Naive thymus-derived CD4-positive, alpha-beta T cell (primary cell): ENCODE measurements at regions not wholly inside any gene's neighbourhood (a gene's known extent, or its start where the extent isn't known, plus 50 kb on each side); places are given as distances from the start of the nearest gene placed in this dataset.

Source experiments
- ATAC-seq: fragments of 150-1000 bp; cut with Tn5 transposase; 2 replicates; pipeline ENCODE4 v1.10.0; 2021; ENCODE audit warnings: mild to moderate bottlenecking, moderate library complexity
- CTCF ChIA-PET: fragments of 350-600 bp; sonication (Branson Sonifier 250); formaldehyde crosslinking; loops from one replicate; lab custom pipeline; 2021; ENCODE audit warnings: antibody characterized with exemption; lab: Charles Lee
- POLR2A ChIA-PET: fragments of 350-600 bp; sonication (Branson Sonifier 250); formaldehyde crosslinking; loops from one replicate; lab custom pipeline; 2021; ENCODE audit warnings: antibody characterized with exemption, inconsistent platforms; lab: Charles Lee
- DNase-seq, 9 donors: peaks; one replicate each; pipeline versions ENCODE4 v3.0.0 to v3.0.0-alpha.2; 2020 to 2022; ENCODE audit warnings: mixed read lengths in 1 of 9
- H3K27ac ChIP-seq: one replicate; pipeline ENCODE4 v1.7.0; 2013; ENCODE audit warnings: mild to moderate bottlenecking, low read depth, low read length, moderate library complexity
- H3K27me3 ChIP-seq, 2 donors: one replicate each; pipeline ENCODE4 v1.7.0; 2013; ENCODE audit warnings: low read length in 2 of 2, mild to moderate bottlenecking in 2 of 2, moderate library complexity in 2 of 2; ENCODE audit not compliant: control insufficient read depth in 2 of 2, insufficient read depth in 2 of 2
- H3K36me3 ChIP-seq, 3 experiments: 1 replicate in 2 of 3; 2 replicates in 1 of 3; pipeline ENCODE4 v1.7.0; 2013; ENCODE audit warnings: low read length in 3 of 3, mild to moderate bottlenecking in 3 of 3, moderate library complexity in 1 of 3; ENCODE audit not compliant: insufficient read depth in 3 of 3, control insufficient read depth in 2 of 3
- H3K4me1 ChIP-seq, 2 donors: one replicate each; pipeline ENCODE4 v1.7.0; 2013; ENCODE audit warnings: low read length in 2 of 2, mild to moderate bottlenecking in 2 of 2, moderate library complexity in 1 of 2; ENCODE audit not compliant: control insufficient read depth in 2 of 2, insufficient read depth in 2 of 2
- H3K4me3 ChIP-seq: 2 replicates; pipeline ENCODE4 v1.7.0; 2013; ENCODE audit warnings: mild to moderate bottlenecking, low read length
- H3K9me3 ChIP-seq, 3 experiments: 1 replicate in 2 of 3; 2 replicates in 1 of 3; pipeline ENCODE4 v1.7.0; 2013; ENCODE audit warnings: low read length in 3 of 3; ENCODE audit not compliant: control insufficient read depth in 2 of 3
- H3K27ac Mint-ChIP-seq, 9 donors: one replicate each; pipeline ENCODE4 v1.8.0; 2020 to 2022; ENCODE audit warnings: mixed read lengths in 9 of 9, mild to moderate bottlenecking in 8 of 9, moderate library complexity in 5 of 9, inconsistent platforms in 2 of 9
- H3K27me3 Mint-ChIP-seq, 5 donors: one replicate each; pipeline ENCODE4 v1.8.0; 2021 to 2022; ENCODE audit warnings: mixed read lengths in 5 of 5, mild to moderate bottlenecking in 1 of 5
- H3K36me3 Mint-ChIP-seq, 5 donors: one replicate each; pipeline ENCODE4 v1.8.0; 2020 to 2022; ENCODE audit warnings: mixed read lengths in 5 of 5, mild to moderate bottlenecking in 3 of 5, inconsistent platforms in 1 of 5
- H3K4me1 Mint-ChIP-seq, 7 donors: one replicate each; pipeline ENCODE4 v1.8.0; 2020 to 2022; ENCODE audit warnings: mixed read lengths in 7 of 7, mild to moderate bottlenecking in 3 of 7, inconsistent platforms in 1 of 7
- H3K4me3 Mint-ChIP-seq, 10 donors: one replicate each; pipeline ENCODE4 v1.8.0; 2020 to 2022; ENCODE audit warnings: mild to moderate bottlenecking in 10 of 10, mixed read lengths in 10 of 10, moderate library complexity in 6 of 10, inconsistent platforms in 2 of 10
- H3K9me3 Mint-ChIP-seq, 11 donors: one replicate each; pipeline ENCODE4 v1.8.0; 2020 to 2022; ENCODE audit warnings: mixed read lengths in 11 of 11, mild to moderate bottlenecking in 4 of 11, inconsistent platforms in 1 of 11, moderate library complexity in 1 of 11
- intact Hi-C, 2 donors: fragments of 100-400 bp; cut with micrococcal nuclease; formaldehyde crosslinking; loops; one replicate each; pipeline ENCODE4 v1.15.1; 2023

DNA sequence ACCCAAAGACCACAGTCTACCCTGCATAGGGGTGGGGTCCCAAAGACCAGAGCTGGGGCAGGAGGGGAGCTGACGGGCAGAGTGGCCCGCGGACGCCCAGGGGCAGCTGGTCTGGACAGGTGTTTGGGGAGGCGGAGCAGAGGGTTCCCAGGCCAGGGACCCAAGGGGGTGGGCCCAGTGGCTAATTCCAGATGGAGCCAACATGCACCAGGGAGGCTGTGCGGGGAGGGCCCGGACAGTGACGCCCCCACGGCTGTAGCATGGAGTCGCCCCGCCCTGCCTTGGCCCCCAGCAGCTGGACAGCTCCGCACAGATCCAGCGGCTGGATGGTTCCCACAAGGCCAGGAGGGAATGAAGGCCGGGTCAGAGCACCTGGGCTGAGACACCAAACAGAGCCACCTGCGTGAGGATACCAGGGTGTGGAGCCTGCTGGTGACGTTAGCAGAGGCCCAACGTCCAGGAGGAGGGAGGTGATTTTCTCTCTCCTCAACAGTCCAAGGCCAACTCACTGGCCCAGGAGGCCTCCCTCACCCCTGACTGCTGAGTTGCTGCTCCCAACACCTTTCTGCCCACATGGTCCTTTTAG lies 55.3 kb upstream of the EGFL7 start:
- H3K4me3 ChIP-seq = no peak overlapping the region
- H3K4me1 ChIP-seq = no peaks in the 10 kb centered on the region
- ChIA-PET CTCF (no interaction called here), POLR2A (no interaction called here)
- no peaks in the 10 kb centered on the region for H3K27me3 ChIP-seq
- no peaks in the 10 kb centered on the region for H3K9me3 ChIP-seq
- no peaks in the 10 kb centered on the region for H3K36me3 ChIP-seq
- no peak for ATAC-seq
- Mint-ChIP-seq H3K9me3 (no peaks in the 10 kb centered on the region), H3K27me3 (peaks cover 5 to 23% (median 14%) of the 10 kb centered on the region in 5 donors), H3K27ac (no peak overlapping the region), H3K36me3 (no peaks in the 10 kb centered on the region), H3K4me1 (peaks cover 0 to 9% (median 0%) of the 10 kb centered on the region in 7 donors), H3K4me3 (no peak overlapping the region)
- DNase-seq = no peak
- H3K27ac ChIP-seq = no peak overlapping the region
- intact Hi-C loops = no loop called here

DNA sequence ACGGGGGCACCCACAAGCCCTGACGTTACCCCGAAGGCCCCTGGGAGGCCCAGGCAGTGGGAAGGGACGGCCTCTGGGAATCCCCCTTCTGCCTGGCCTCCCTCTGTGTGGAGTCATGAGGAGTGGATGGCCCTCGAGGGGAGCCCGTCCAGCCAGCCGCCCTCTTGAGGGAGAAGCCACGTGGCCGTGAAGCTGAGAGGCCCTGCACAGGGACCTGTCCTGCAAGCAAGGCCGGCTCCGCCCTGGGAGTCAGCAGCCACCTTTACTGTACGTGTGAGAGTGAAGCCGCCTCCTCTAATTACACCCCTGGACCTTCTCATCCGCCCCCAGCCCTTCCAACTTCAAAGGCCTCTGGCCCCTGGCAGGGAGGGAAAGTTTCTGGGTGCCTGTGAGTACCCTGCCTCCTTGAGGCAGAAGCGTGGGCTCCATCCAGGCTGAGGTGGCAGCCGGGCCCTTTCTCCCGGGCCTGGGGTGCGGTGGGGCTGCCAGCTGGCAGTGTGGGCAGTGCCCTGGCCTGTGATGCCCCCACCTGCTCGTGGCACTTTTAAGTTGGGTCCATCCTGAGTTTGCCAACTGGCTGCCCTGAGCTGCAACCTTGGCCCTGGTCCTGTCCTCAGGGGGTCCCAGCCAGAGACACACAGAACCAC lies 55.9 kb upstream of the EGFL7 start:
- no peaks in the 10 kb centered on the region for H3K9me3 Mint-ChIP-seq
- H3K36me3 ChIP-seq = no peaks in the 10 kb centered on the region
- no peaks in the 10 kb centered on the region for H3K9me3 ChIP-seq
- H3K4me1 Mint-ChIP-seq = peaks cover 0 to 10% (median 0%) of the 10 kb centered on the region in 7 donors
- ChIA-PET POLR2A (interaction anchor here (0.6 kb wide), 1 partner anchor 27 kb away, joined by 3 read pairs; no protein-coding TSS in a partner anchor), CTCF (no interaction called here)
- no peak overlapping the region for H3K4me3 ChIP-seq
- H3K27me3 ChIP-seq = no peaks in the 10 kb centered on the region
- H3K4me1 ChIP-seq = no peaks in the 10 kb centered on the region
- H3K27me3 Mint-ChIP-seq = peaks cover 8 to 26% (median 14%) of the 10 kb centered on the region in 5 donors
- no peaks in the 10 kb centered on the region for H3K36me3 Mint-ChIP-seq
- DNase-seq (no peak), ATAC-seq (no peak)
- no peak overlapping the region for H3K27ac ChIP-seq
- no peak overlapping the region for H3K4me3 Mint-ChIP-seq
- intact Hi-C loops = no loop called here
- H3K27ac Mint-ChIP-seq = no peak overlapping the region

DNA sequence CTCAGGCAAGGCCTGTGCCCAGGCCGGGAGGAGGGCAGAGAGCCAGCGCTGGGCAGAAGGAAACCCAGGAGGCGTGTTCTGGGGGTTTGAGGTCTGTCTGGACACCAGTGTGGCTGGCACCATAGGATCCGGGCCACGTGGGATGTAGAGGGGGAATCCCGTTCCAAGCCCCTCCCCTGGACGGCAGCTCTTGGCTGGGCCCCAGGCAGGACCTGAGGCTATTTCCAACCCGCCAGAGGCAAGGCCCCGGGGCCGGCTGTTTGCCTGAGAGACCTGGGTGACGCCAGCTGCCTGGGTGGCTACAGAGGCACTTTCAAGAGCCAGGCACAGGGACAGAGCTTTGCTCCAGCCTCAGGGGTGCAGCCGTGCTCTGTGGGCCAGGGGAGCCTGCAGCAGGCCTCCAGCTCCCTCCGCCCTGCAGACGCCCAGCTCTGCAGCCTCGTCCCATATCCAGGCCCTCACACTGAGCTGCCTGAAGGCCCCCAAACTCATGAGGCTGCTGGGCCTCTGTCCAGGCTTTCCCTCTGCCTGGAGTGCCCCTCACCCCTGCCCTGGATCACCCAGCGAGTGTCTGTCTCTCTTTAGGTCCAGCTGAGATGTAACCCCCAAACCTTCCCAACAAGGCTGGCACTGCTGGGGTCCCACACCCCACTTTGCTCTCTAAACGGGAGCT lies 56.6 kb upstream of the EGFL7 start:
- H3K36me3 Mint-ChIP-seq = no peaks in the 10 kb centered on the region
- no peaks in the 10 kb centered on the region for H3K9me3 ChIP-seq
- H3K27me3 ChIP-seq = no peaks in the 10 kb centered on the region
- H3K4me3 ChIP-seq = no peak overlapping the region
- no peak overlapping the region for H3K27ac Mint-ChIP-seq
- peaks cover 0 to 10% (median 0%) of the 10 kb centered on the region in 7 donors for H3K4me1 Mint-ChIP-seq
- no peak overlapping the region for H3K27ac ChIP-seq
- DNase-seq (no peak), ATAC-seq (no peak)
- H3K27me3 Mint-ChIP-seq = peaks cover 9 to 29% (median 14%) of the 10 kb centered on the region in 5 donors
- intact Hi-C loops = no loop called here
- H3K4me3 Mint-ChIP-seq = no peak overlapping the region
- POLR2A ChIA-PET = interaction anchor here (0.6 kb wide), 1 partner anchor 27 kb away, joined by 3 read pairs; no protein-coding TSS in a partner anchor
- no peaks in the 10 kb centered on the region for H3K9me3 Mint-ChIP-seq
- CTCF ChIA-PET = no interaction called here
- no peaks in the 10 kb centered on the region for H3K4me1 ChIP-seq
- H3K36me3 ChIP-seq = no peaks in the 10 kb centered on the region

DNA sequence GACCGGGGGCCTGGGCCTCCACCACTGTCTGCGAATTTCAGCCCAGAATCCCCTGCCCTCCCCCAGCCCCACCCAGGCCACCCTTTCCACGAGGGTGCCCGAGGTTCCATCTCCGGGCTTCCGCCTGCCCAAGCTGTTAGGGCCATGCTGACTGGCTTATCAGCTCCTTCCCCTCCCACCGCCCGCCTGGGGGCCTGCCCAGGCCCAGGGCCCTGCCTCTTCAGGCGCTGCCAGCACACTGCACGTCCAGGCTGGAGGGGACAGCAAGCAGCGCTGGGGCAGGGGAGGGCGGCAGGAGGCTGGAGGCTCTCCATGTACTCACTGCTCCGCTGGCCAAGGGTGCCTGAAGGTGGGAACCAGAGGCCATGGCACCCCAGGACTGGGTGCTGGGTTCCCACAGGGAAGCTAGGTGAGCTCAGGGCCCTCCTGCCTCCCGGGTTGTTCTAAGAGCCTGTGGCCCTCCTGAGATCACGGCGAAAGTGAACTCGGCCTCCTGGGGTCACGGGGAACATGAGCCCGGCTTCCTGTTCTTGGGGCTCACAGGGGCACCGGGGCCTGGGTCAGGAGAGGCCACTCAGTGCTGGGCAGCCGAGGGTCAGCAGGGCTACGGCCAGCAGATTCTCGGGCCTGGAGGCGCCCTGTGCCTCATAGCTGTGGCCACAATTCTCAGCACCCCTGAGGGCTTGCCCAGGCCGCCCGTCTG lies 57.7 kb upstream of the EGFL7 start:
- Mint-ChIP-seq H3K36me3 (peaks cover 0 to 4% (median 0%) of the 10 kb centered on the region in 5 donors), H3K9me3 (peaks cover 0 to 4% (median 0%) of the 10 kb centered on the region in 11 donors), H3K27ac (no peak overlapping the region), H3K4me1 (peaks cover 0 to 10% (median 0%) of the 10 kb centered on the region in 7 donors), H3K4me3 (no peak overlapping the region), H3K27me3 (peaks cover 15 to 37% (median 19%) of the 10 kb centered on the region in 5 donors)
- no peaks in the 10 kb centered on the region for H3K4me1 ChIP-seq
- intact Hi-C loops = no loop called here
- CTCF ChIA-PET = interaction anchor here (0.6 kb wide), 1 partner anchor 603 kb away, joined by 6 read pairs; no protein-coding TSS in a partner anchor
- POLR2A ChIA-PET = no interaction called here
- no peaks in the 10 kb centered on the region for H3K36me3 ChIP-seq
- H3K27ac ChIP-seq = no peak overlapping the region
- H3K27me3 ChIP-seq = no peaks in the 10 kb centered on the region
- DNase-seq (no peak), ATAC-seq (no peak)
- no peaks in the 10 kb centered on the region for H3K9me3 ChIP-seq
- H3K4me3 ChIP-seq = no peak overlapping the region

DNA sequence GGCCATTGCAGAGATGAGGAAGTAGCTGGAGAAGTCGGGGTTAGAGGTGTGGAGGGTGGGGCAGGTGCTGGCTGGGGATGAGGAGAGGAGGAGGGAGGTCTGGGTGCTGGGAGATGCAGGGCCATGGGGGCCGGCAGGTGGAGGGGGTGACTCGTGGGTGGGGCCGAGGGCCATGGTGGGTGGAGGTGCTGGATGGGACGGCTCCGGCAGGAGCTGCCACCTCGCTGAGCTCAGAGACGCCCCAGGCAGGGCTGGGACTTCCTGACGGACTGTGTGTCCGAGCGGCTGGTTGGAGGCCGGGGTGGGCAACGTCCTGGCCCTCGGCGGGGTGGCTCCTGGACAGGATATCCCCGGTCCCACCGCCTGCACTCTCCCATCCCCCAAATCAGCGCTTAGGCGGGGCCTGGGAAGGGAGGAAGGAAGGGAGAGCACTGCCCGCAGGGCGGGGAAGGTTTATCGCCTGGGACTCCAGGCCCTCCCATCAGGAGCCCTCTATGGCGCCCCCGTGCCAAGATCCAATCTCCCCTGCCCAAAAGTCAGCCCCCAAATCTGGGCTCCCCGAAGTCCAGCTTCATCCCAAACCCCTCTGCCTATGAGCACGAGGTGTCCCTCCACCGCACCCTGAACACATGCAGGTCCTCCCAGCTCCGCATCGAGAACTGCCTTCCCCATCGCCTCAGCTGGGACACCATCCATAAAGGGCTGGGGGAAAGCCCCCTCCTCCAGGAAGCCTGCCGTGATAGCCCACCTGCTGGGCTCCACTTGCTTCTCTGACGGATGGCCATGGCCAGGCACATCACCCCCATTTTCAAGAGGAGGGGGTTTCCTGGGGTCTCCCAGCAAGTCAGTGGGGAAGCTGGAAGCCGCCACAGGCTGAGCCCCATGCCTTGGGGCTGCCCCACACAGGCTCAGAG lies 58.3 kb upstream of the NOTCH1 start:
- no peak overlapping the region for H3K4me3 ChIP-seq
- DNase-seq (no peak), ATAC-seq (peak; percentile 20)
- H3K4me1 ChIP-seq = no peaks in the 10 kb centered on the region
- ChIA-PET POLR2A (no interaction called here), CTCF (interaction anchor here (0.6 kb wide), 1 partner anchor 604 kb away, joined by 6 read pairs; no protein-coding TSS in a partner anchor)
- peaks cover 15 to 37% (median 19%) of the 10 kb centered on the region in 5 donors for H3K27me3 Mint-ChIP-seq
- no peak overlapping the region for H3K27ac Mint-ChIP-seq
- peaks cover 0 to 10% (median 0%) of the 10 kb centered on the region in 7 donors for H3K4me1 Mint-ChIP-seq
- peaks cover 0 to 4% of the 10 kb centered on the region in 2 donors for H3K27me3 ChIP-seq
- H3K4me3 Mint-ChIP-seq = no peak overlapping the region
- intact Hi-C loops = no loop called here
- no peaks in the 10 kb centered on the region for H3K36me3 ChIP-seq
- H3K9me3 ChIP-seq = no peaks in the 10 kb centered on the region
- H3K27ac ChIP-seq = no peak overlapping the region
- peaks cover 0 to 4% (median 0%) of the 10 kb centered on the region in 11 donors for H3K9me3 Mint-ChIP-seq
- H3K36me3 Mint-ChIP-seq = peaks cover 0 to 4% (median 0%) of the 10 kb centered on the region in 5 donors

DNA sequence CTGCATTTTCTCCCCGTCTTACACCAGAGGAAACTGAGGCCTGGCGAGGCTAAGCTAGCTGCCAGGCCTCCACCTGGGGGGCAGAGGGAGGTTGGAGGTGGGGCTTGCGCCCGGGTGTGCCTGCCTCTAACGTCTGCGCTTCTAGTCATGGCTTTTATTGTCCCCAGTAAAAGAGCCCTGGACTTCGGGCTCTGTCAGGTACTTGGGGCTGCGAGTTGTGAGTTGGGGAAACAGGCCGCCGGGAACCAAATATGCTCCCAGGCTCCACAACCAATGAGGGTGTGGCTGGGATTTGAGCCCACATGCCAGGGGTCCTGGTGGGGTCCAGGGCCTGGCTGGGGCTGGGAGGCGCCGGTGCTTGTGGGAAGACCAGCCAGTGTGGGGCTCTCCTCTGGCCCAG lies 57.4 kb upstream of the NOTCH1 start:
- H3K4me1 Mint-ChIP-seq = peaks cover 0 to 10% (median 0%) of the 10 kb centered on the region in 7 donors
- H3K4me1 ChIP-seq = no peaks in the 10 kb centered on the region
- H3K9me3 ChIP-seq = no peaks in the 10 kb centered on the region
- peaks cover 0 to 4% of the 10 kb centered on the region in 2 donors for H3K27me3 ChIP-seq
- H3K36me3 Mint-ChIP-seq = peaks cover 0 to 4% (median 0%) of the 10 kb centered on the region in 5 donors
- no peak overlapping the region for H3K27ac Mint-ChIP-seq
- ChIA-PET POLR2A (no interaction called here), CTCF (no interaction called here)
- H3K36me3 ChIP-seq = no peaks in the 10 kb centered on the region
- DNase-seq (no peak), ATAC-seq (no peak)
- no peak overlapping the region for H3K4me3 ChIP-seq
- peaks cover 0 to 4% (median 0%) of the 10 kb centered on the region in 11 donors for H3K9me3 Mint-ChIP-seq
- intact Hi-C loops = no loop called here
- H3K27me3 Mint-ChIP-seq = peaks cover 14 to 37% (median 18%) of the 10 kb centered on the region in 5 donors
- no peak overlapping the region for H3K27ac ChIP-seq
- no peak overlapping the region for H3K4me3 Mint-ChIP-seq
